AG04450 (cell line): ENCODE measurements at regions not wholly inside any gene's neighbourhood (a gene's known extent, or its start where the extent isn't known, plus 50 kb on each side); places are given as distances from the start of the nearest gene placed in this dataset.

ENCODE experiments used
- CTCF ChIA-PET: fragments of 300-600, 350-600 bp; formaldehyde crosslinking; extraction: SDS; loops from one replicate; lab custom pipeline; 2022; ENCODE audit warnings: antibody characterized with exemption, inconsistent platforms; lab: Charles Lee
- POLR2A ChIA-PET: fragments of 350-600 bp; formaldehyde crosslinking; extraction: SDS; loops from one replicate; lab custom pipeline; 2021; ENCODE audit warnings: antibody characterized with exemption, inconsistent platforms; lab: Yijun Ruan, JAX
- DNase-seq: peaks from one replicate; pipeline ENCODE4 v3.0.0-alpha.2; 2011; ENCODE audit warnings: low read depth, low spot score
- H3K27ac ChIP-seq: one replicate; pipeline ENCODE4 v1.5.1; 2012; ENCODE audit warnings: low read depth, low read length, control low read depth
- H3K27me3 ChIP-seq: one replicate; pipeline ENCODE4 v1.6.0; 2012; ENCODE audit warnings: low read length; ENCODE audit not compliant: control insufficient read depth, insufficient read depth
- H3K4me3 ChIP-seq: 2 replicates; pipeline ENCODE4 v1.5.1; 2011; ENCODE audit warnings: mild to moderate bottlenecking, low read depth, low read length, control low read depth
- H3K9me3 ChIP-seq: 2 replicates; pipeline ENCODE4 v1.5.1; 2012; ENCODE audit warnings: low read length; ENCODE audit not compliant: control insufficient read depth, insufficient read depth
- TF ChIP-seq, protein P1 (sequence below): IDR thresholded peaks from 2 replicates; pipeline ENCODE4 v1.5.1; 2011; ENCODE audit warnings: low read depth, low read length, control low read depth, inconsistent platforms

DNA sequence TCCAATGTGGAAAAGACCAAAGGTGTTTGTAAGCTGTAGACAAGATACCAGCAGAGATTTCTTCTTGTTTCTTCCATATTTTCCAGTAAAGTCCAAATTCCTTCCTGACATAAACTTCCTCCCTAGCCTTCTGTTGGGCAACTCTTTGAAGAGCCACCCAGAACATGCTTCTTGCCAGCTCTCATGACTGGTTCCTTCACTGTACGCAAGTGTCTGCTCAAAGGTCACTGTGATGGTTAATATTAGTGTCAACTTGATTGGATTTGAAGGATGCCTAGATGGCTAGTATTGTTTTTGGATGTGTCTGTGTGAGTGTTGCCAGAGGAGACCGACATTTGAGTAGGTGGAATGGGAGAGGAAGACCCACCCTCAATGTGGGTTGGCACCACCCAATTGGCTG, 416.6 kb upstream of the RUNX1 start:
- TF ChIP-seq, protein P1, sequence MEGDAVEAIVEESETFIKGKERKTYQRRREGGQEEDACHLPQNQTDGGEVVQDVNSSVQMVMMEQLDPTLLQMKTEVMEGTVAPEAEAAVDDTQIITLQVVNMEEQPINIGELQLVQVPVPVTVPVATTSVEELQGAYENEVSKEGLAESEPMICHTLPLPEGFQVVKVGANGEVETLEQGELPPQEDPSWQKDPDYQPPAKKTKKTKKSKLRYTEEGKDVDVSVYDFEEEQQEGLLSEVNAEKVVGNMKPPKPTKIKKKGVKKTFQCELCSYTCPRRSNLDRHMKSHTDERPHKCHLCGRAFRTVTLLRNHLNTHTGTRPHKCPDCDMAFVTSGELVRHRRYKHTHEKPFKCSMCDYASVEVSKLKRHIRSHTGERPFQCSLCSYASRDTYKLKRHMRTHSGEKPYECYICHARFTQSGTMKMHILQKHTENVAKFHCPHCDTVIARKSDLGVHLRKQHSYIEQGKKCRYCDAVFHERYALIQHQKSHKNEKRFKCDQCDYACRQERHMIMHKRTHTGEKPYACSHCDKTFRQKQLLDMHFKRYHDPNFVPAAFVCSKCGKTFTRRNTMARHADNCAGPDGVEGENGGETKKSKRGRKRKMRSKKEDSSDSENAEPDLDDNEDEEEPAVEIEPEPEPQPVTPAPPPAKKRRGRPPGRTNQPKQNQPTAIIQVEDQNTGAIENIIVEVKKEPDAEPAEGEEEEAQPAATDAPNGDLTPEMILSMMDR = no peak
- H3K27me3 ChIP-seq = no peaks in the 10 kb centered on the region
- no peak overlapping the region for H3K4me3 ChIP-seq
- no peak overlapping the region for H3K27ac ChIP-seq
- CTCF ChIA-PET = no interaction called here
- POLR2A ChIA-PET = no interaction called here
- no peaks in the 10 kb centered on the region; the same call in 1 of the 2 replicates for H3K9me3 ChIP-seq
- DNase-seq = no peak

DNA sequence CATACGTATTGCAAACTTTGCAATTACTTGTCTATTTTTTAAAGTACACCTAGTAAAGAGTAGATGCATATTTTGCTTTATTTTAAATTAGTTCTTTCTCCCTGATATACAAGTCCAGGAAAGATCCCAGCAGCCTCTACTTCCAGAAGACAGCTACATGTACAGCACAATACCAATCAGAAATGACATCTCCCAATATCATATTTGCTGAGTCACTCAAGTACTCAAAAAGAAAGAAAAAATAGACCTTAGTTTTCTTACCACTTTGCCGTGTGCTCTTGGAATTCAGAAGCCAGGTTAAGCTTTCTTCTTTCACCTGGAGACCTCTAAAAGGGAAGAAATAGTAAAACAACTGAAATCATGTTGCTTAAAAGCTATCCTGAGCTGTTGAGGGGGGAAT, 412.6 kb upstream of the RUNX1 start:
- POLR2A ChIA-PET = no interaction called here
- no peak for DNase-seq

DNA sequence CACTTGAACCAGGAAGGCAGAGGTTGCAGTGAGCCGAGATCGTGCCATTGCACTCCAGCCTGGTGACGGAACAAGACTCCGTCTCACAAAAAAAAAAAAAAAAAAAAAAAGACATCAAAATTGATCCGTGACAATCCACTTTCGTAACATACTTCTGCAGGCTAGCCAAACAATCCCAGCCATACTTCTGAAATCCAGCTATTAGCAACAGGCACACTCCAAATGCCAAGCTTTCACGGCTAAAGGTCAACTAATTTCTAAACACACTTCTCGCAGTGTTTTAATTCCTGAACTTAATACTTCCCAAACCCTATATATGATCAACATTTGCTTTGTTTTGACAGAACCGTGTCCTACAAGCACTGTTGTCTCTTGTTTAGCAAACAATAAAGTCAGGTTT, 411.3 kb upstream of the RUNX1 start:
- CTCF ChIA-PET = no interaction called here
- TF ChIP-seq, protein P1 = no peak
- Histone ChIP-seq H3K4me3 (no peak overlapping the region), H3K9me3 (no peaks in the 10 kb centered on the region), H3K27ac (no peak overlapping the region), H3K27me3 (no peaks in the 10 kb centered on the region)
- POLR2A ChIA-PET = no interaction called here
- DNase-seq = no peak

More for the DNA sequence above, 412.6 kb upstream of the RUNX1 start:
- H3K4me3 ChIP-seq = no peak overlapping the region
- H3K9me3 ChIP-seq = no peaks in the 10 kb centered on the region; the same call in 1 of the 2 replicates
- H3K27me3 ChIP-seq = no peaks in the 10 kb centered on the region
- CTCF ChIA-PET = no interaction called here
- TF ChIP-seq, protein P1 = no peak
- H3K27ac ChIP-seq = no peak overlapping the region

DNA sequence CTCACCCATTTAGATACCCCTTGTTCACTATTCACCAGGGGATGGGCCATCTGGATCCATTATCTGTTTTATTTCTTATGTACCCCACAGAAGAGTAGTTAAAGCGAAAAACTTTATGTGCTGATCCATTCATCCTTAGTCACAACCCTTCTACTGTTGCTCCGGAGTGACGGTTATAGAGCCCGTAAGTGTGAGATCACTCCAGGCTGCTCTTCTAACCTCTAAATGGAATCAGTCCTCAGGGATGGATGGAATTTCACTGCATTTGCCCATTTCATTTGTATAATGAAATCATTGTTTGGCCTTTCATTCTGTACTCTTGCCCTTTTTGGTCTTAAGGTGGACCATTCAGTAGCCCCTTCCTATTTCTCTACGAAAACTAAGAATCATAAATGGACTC, 409.3 kb upstream of the RUNX1 start:
- no peak overlapping the region for H3K4me3 ChIP-seq
- TF ChIP-seq, protein P1 = no peak

DNA sequence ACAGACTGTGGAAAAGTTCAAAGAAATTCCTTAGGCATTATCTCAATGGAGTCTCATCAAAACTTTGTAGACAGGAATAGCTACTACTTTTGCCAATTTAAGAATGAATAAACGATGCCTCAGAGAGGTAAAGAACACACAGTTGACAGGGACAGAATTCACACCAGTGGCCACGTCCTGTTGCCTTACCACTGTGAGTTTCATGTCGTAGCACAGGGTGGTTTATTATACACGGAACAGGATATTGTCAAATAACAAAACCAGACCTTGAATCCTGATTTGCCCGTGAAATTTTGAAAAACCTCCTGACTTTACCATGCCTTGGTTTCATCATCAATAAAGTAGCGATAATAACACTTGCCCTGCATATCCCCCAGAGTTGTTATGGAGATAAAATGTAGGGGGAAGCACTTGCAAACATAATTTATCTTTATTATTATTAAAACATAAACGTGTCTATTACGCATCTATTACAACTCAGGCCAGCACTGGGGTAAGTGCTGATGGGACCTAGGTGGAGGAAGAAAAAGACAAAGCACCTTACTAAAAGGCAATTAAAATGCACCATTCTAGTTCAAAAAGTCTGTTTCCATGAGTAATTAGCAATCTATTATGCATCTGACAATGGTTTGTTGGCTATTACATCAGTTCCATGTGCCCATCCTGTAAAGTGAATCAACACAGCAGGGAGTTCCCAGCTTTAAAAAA, 408.1 kb upstream of the RUNX1 start:
- POLR2A ChIA-PET = no interaction called here

More for the DNA sequence above, 409.3 kb upstream of the RUNX1 start:
- ChIA-PET CTCF (no interaction called here), POLR2A (no interaction called here)
- no peak for DNase-seq
- no peak overlapping the region for H3K27ac ChIP-seq
- no peaks in the 10 kb centered on the region for H3K27me3 ChIP-seq
- no peaks in the 10 kb centered on the region for H3K9me3 ChIP-seq

More for the DNA sequence above, 408.1 kb upstream of the RUNX1 start:
- H3K27ac ChIP-seq = no peak overlapping the region
- CTCF ChIA-PET = no interaction called here
- no peak for DNase-seq
- no peaks in the 10 kb centered on the region for H3K27me3 ChIP-seq
- TF ChIP-seq, protein P1 = no peak
- H3K4me3 ChIP-seq = no peak overlapping the region
- H3K9me3 ChIP-seq = no peaks in the 10 kb centered on the region
